ENCODE measurements at regions not wholly inside any gene's neighbourhood (a gene's known extent, or its start where the extent isn't known, plus 50 kb on each side); places are given as distances from the start of the nearest gene placed in this dataset.

GRCh38 chr15:39265261-39265660 is 315.6 kb upstream of the THBS1 start:
- Histone ChIP-seq H3K36me3 (replicated peaks; ENCODE audit: insufficient read depth, low read length) (no peaks in the 10 kb centered on the region), H3K79me2 (ENCODE audit: low read length) (no peaks in the 10 kb centered on the region), H3K27ac (ENCODE audit: low read length) (no peak overlapping the region), H3K9ac (ENCODE audit: low read length) (no peak overlapping the region), H2AFZ (ENCODE audit: low read length) (no peak overlapping the region), H3K4me3 (ENCODE audit: low read length) (no peak overlapping the region), H3K4me2 (ENCODE audit: low read depth, low read length) (no peak overlapping the region), H4K20me1 (ENCODE audit: insufficient read depth, low read length) (no peaks in the 10 kb centered on the region), H3F3A (ENCODE audit: insufficient read depth, low read length) (no peaks in the 10 kb centered on the region), H3K9me3 (replicated peaks; ENCODE audit: insufficient read depth, low read length) (no peaks in the 10 kb centered on the region), H3K27me3 (replicated peaks; ENCODE audit: insufficient read depth, low read length) (no peaks in the 10 kb centered on the region), H3K4me1 (ENCODE audit: low read length) (no peaks in the 10 kb centered on the region; the same call in 1 of the 2 replicates), H3K9me2 (replicated peaks; ENCODE audit: insufficient read depth, low read length) (no peaks in the 10 kb centered on the region)
- TF ChIP-seq EZH2 (optimal IDR thresholded peaks at IDR 0.05; ENCODE audit: low read depth, low read length), result no peak
- TF ChIP-seq EZH2phosphoT487 (IDR thresholded peaks at IDR 0.05; ENCODE audit: low read length), result no peak
- TF ChIP-seq CTCF (IDR thresholded peaks at IDR 0.05; ENCODE audit: low read length), result no peak
- DNase-seq, result no peak

- DNase-seq, result no peak
- H3K79me2 ChIP-seq (ENCODE audit: low read length), result no peaks in the 10 kb centered on the region
- H3K36me3 ChIP-seq (replicated peaks; ENCODE audit: insufficient read depth, low read length), result no peaks in the 10 kb centered on the region
- H3K9me3 ChIP-seq (replicated peaks; ENCODE audit: insufficient read depth, low read length), result no peaks in the 10 kb centered on the region
- no peak overlapping the region for H2AFZ ChIP-seq (ENCODE audit: low read length)
- no peaks in the 10 kb centered on the region for H3K9me2 ChIP-seq (replicated peaks; ENCODE audit: insufficient read depth, low read length)
- H3K4me2 ChIP-seq (ENCODE audit: low read depth, low read length), result no peak overlapping the region
- H4K20me1 ChIP-seq (ENCODE audit: insufficient read depth, low read length), result no peaks in the 10 kb centered on the region
- no peaks in the 10 kb centered on the region; the same call in 1 of the 2 replicates for H3K4me1 ChIP-seq (ENCODE audit: low read length)
- H3F3A ChIP-seq (ENCODE audit: insufficient read depth, low read length), result no peaks in the 10 kb centered on the region
- TF ChIP-seq EZH2phosphoT487 (IDR thresholded peaks at IDR 0.05; ENCODE audit: low read length) (no peak), CTCF (IDR thresholded peaks at IDR 0.05; ENCODE audit: low read length) (no peak)
- H3K27me3 ChIP-seq (replicated peaks; ENCODE audit: insufficient read depth, low read length), result no peaks in the 10 kb centered on the region
- H3K9ac ChIP-seq (ENCODE audit: low read length), result no peak overlapping the region
- no peak overlapping the region for H3K27ac ChIP-seq (ENCODE audit: low read length)
- H3K4me3 ChIP-seq (ENCODE audit: low read length), result no peak overlapping the region
Observed at GRCh38 chr15:39266890-39267289, 314.0 kb upstream of the THBS1 start.

- DNase-seq, result peak; percentile 69
- Histone ChIP-seq H3F3A (ENCODE audit: insufficient read depth, low read length) (no peaks in the 10 kb centered on the region), H3K4me3 (ENCODE audit: low read length) (no peak overlapping the region), H2AFZ (ENCODE audit: low read length) (no peak overlapping the region), H3K4me1 (ENCODE audit: low read length) (no peaks in the 10 kb centered on the region; the same call in 1 of the 2 replicates), H3K4me2 (ENCODE audit: low read depth, low read length) (0 out of 2 replicates have a peak overlapping the region, but pooled peaks have one; percentile 16), H3K9me2 (replicated peaks; ENCODE audit: insufficient read depth, low read length) (no peaks in the 10 kb centered on the region), H3K27me3 (replicated peaks; ENCODE audit: insufficient read depth, low read length) (no peaks in the 10 kb centered on the region), H4K20me1 (ENCODE audit: insufficient read depth, low read length) (no peaks in the 10 kb centered on the region), H3K79me2 (ENCODE audit: low read length) (no peaks in the 10 kb centered on the region), H3K27ac (ENCODE audit: low read length) (no peak overlapping the region), H3K9ac (ENCODE audit: low read length) (no peak overlapping the region), H3K9me3 (replicated peaks; ENCODE audit: insufficient read depth, low read length) (no peaks in the 10 kb centered on the region), H3K36me3 (replicated peaks; ENCODE audit: insufficient read depth, low read length) (no peaks in the 10 kb centered on the region)
- no peak for TF ChIP-seq CTCF (IDR thresholded peaks at IDR 0.05; ENCODE audit: low read length)
- no peak for TF ChIP-seq EZH2phosphoT487 (IDR thresholded peaks at IDR 0.05; ENCODE audit: low read length)
Observed at GRCh38 chr15:39267685-39268084, 313.2 kb upstream of the THBS1 start.

Measured in MM.1S (cell line).